ENCODE measurements at regions not wholly inside any gene's neighbourhood (a gene's known extent, or its start where the extent isn't known, plus 50 kb on each side); places are given as distances from the start of the nearest gene placed in this dataset.
A peak's percentile ranks its signal among the peaks of the same experiment; 100 is the strongest.

DNA sequence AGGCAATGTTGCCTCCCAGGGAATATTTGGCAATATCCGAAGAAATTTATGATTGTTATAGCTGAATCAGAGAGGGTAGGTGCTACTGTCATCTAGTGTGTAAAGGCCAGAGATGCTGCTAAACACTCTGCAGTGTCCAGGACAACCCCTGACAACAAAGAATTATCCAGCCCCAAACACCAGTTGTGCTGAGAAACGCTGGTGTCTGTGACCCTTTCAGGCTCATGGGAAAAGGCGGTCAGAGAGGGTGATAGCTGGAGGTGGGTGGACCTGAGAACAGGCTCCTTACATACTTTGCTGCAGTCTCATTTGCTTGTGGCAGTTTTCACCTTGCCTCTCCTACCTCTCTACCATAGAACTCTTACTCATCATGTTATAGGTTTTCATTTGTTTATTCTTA, 295.3 kb upstream of the DMRT1 start:
- Mint-ChIP-seq H3K4me1 (peaks cover 8 to 28% (median 27%) of the 10 kb centered on the region in 3 donors), H3K36me3 (peaks cover 23% of the 10 kb centered on the region), H3K9me3 (no peaks in the 10 kb centered on the region), H3K27ac (no peak overlapping the region), H3K27me3 (peaks cover 2 to 4% of the 10 kb centered on the region in 2 donors), H3K4me3 (no peak overlapping the region)
- H3K27me3 ChIP-seq (replicated peaks in 1 of 2; ENCODE audit: control insufficient read depth in 2 of 2, extremely low read depth in 1 of 2, insufficient read depth in 2 of 2, low read length in 1 of 2): peaks cover 0 to 7% of the 10 kb centered on the region in 2 experiments
- no peaks in the 10 kb centered on the region for H3K36me3 ChIP-seq (ENCODE audit: control insufficient read depth in 2 of 2, extremely low read depth in 1 of 2, insufficient read depth in 1 of 2, low read length in 1 of 2)
- ATAC-seq (replicated peaks in 1 of 4) (no peak), DNase-seq (no peak)
- H3K4me1 ChIP-seq (ENCODE audit: control insufficient read depth in 1 of 2, extremely low read depth in 1 of 2, insufficient read depth in 2 of 2, low read length in 2 of 2): no peaks in the 10 kb centered on the region
- no peak overlapping the region for H3K27ac ChIP-seq (ENCODE audit: low read length)
- ChIA-PET POLR2A (no interaction called here), CTCF (interaction anchor here in 1 of 2 donors (1.4 kb wide), 1 partner anchor 39 kb away, joined by 3 read pairs; no protein-coding TSS in a partner anchor)
- no peak overlapping the region for H3K4me3 ChIP-seq (ENCODE audit: control insufficient read depth in 1 of 2, extremely low read depth in 1 of 2, low read length in 1 of 2)
- H3K9me3 ChIP-seq: no peaks in the 10 kb centered on the region
- WGBS (ENCODE audit: insufficient coverage): no CpG with 5 or more reads among the region's 3 CpGs

DNA sequence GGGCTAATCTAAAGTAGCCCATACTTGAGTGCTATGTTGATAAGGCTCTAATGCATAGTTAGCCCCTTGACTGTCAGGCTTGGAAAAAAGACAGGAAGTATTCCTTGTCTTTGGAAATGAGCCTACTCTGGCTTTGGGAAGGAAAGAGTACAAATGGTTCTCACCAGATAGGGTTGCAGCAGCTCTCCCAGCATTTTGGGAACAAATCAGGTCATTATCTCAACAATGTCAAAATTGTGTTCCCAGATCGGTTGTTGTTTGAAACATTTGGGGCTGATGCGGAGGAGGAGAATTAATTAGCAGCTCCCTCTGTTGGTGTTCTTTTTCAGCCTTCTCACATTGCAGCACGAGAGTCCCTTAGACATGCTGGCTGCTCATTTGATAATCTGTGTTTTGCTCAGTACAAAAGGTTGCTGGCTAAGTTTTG, 294.7 kb upstream of the DMRT1 start:
- DNase-seq (peak in 1 of 35 experiments; percentile 19), ATAC-seq (replicated peaks in 1 of 4) (no peak)
- Histone ChIP-seq H3K4me3 (ENCODE audit: control insufficient read depth in 1 of 2, extremely low read depth in 1 of 2, low read length in 1 of 2) (no peak overlapping the region), H3K27ac (ENCODE audit: low read length) (no peak overlapping the region), H3K36me3 (ENCODE audit: control insufficient read depth in 2 of 2, extremely low read depth in 1 of 2, insufficient read depth in 1 of 2, low read length in 1 of 2) (no peaks in the 10 kb centered on the region), H3K27me3 (replicated peaks in 1 of 2; ENCODE audit: control insufficient read depth in 2 of 2, extremely low read depth in 1 of 2, insufficient read depth in 2 of 2, low read length in 1 of 2) (peaks cover 0 to 7% of the 10 kb centered on the region in 2 experiments), H3K4me1 (ENCODE audit: control insufficient read depth in 1 of 2, extremely low read depth in 1 of 2, insufficient read depth in 2 of 2, low read length in 2 of 2) (no peaks in the 10 kb centered on the region), H3K9me3 (no peaks in the 10 kb centered on the region)
- POLR2A ChIA-PET: no interaction called here
- CTCF ChIA-PET: interaction anchor here in 1 of 2 donors (1.4 kb wide), 1 partner anchor 40 kb away, joined by 3 read pairs; no protein-coding TSS in a partner anchor
- peak overlapping the region in 2 of 3 donors; percentile 9 for H3K4me3 Mint-ChIP-seq
- peaks cover 8 to 28% (median 27%) of the 10 kb centered on the region in 3 donors for H3K4me1 Mint-ChIP-seq
- H3K36me3 Mint-ChIP-seq: peaks cover 20% of the 10 kb centered on the region
- WGBS (ENCODE audit: insufficient coverage): 50% methylated on average over 2 of the region's 3 CpGs
- H3K27me3 Mint-ChIP-seq: peaks cover 2 to 4% of the 10 kb centered on the region in 2 donors
- peak overlapping the region in 1 of 2 donors; percentile 7 for H3K27ac Mint-ChIP-seq
- no peaks in the 10 kb centered on the region for H3K9me3 Mint-ChIP-seq

DNA sequence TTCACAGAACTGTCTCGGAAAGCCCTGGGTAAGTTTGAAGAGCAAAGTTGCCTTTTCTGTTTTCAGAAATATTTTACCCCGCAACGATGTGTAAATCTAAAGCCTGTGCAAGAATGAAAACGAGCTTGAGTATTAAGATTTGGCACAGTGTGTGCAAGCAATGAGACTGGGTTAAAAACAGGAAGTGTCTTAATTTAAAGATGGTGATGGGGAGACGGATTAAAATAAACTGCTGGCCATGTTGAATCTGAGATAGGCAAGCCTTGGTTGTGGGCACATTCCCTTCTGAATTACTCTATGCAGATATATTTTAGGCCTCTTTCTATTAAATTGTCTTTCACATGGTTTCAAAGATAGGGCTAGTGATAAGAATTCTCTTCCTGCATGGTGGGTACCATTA, 294.2 kb upstream of the DMRT1 start:
- peaks cover 20% of the 10 kb centered on the region for H3K36me3 Mint-ChIP-seq
- ATAC-seq (replicated peaks in 1 of 4) (no peak), DNase-seq (no peak)
- H3K4me1 Mint-ChIP-seq: peaks cover 8 to 28% (median 27%) of the 10 kb centered on the region in 3 donors
- ChIA-PET POLR2A (no interaction called here), CTCF (interaction anchor here in 1 of 2 donors (1.4 kb wide), 1 partner anchor 40 kb away, joined by 3 read pairs; no protein-coding TSS in a partner anchor)
- H3K4me3 ChIP-seq (ENCODE audit: control insufficient read depth in 1 of 2, extremely low read depth in 1 of 2, low read length in 1 of 2): no peak overlapping the region
- H3K4me3 Mint-ChIP-seq: peak overlapping the region in 1 of 3 donors; percentile 9
- H3K36me3 ChIP-seq (ENCODE audit: control insufficient read depth in 2 of 2, extremely low read depth in 1 of 2, insufficient read depth in 1 of 2, low read length in 1 of 2): no peaks in the 10 kb centered on the region
- peaks cover 4% of the 10 kb centered on the region in 2 donors for H3K27me3 Mint-ChIP-seq
- no peak overlapping the region for H3K27ac ChIP-seq (ENCODE audit: low read length)
- no peaks in the 10 kb centered on the region for H3K9me3 Mint-ChIP-seq
- no peaks in the 10 kb centered on the region for H3K4me1 ChIP-seq (ENCODE audit: control insufficient read depth in 1 of 2, extremely low read depth in 1 of 2, insufficient read depth in 2 of 2, low read length in 2 of 2)
- H3K27me3 ChIP-seq (replicated peaks in 1 of 2; ENCODE audit: control insufficient read depth in 2 of 2, extremely low read depth in 1 of 2, insufficient read depth in 2 of 2, low read length in 1 of 2): peaks cover 0 to 7% of the 10 kb centered on the region in 2 experiments
- peak overlapping the region in 1 of 2 donors; percentile 7 for H3K27ac Mint-ChIP-seq
- WGBS (ENCODE audit: insufficient coverage): 73% methylated on average over 4 of the region's 5 CpGs
- H3K9me3 ChIP-seq: no peaks in the 10 kb centered on the region

DNA sequence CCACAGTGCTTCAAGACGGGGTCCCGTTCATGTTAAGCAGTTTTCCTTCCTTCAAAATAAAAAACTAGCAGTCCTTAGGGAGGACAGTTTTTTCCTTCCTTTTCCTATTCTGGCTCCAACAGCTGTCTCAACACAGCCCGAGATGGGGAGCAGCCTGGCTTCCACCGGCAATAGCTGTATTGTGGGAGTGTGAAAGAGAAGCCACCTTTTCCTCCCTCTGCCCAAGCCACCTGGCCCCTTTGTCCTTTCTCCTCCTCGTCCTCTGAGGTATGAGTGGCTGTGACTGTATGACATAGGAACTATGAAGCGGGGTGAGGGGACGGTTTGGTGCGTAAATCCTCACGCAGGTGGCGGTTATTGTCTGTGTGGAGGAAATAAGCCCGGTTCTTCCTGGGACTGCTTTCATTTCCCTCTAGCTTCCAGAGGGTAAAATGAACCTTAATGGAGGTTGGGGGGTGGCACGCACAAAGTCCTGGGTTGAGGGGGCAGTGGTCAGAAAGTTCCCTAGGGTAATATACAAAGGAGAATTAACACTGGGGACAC, 292.0 kb upstream of the DMRT1 start:
- no peak overlapping the region for H3K27ac ChIP-seq (ENCODE audit: low read length)
- no peak overlapping the region for H3K4me3 Mint-ChIP-seq
- POLR2A ChIA-PET: interaction anchor here in 1 of 2 donors (0.6 kb wide), 1 partner anchor 455 kb away, joined by 3 read pairs; no protein-coding TSS in a partner anchor
- 80% methylated on average over 2 of the region's 12 CpGs for WGBS (ENCODE audit: insufficient coverage)
- H3K4me3 ChIP-seq (ENCODE audit: control insufficient read depth in 1 of 2, extremely low read depth in 1 of 2, low read length in 1 of 2): no peak overlapping the region
- CTCF ChIA-PET: no interaction called here
- H3K36me3 Mint-ChIP-seq: peaks cover 16% of the 10 kb centered on the region
- no peaks in the 10 kb centered on the region for H3K4me1 ChIP-seq (ENCODE audit: control insufficient read depth in 1 of 2, extremely low read depth in 1 of 2, insufficient read depth in 2 of 2, low read length in 2 of 2)
- H3K9me3 Mint-ChIP-seq: no peaks in the 10 kb centered on the region
- peaks cover 0 to 5% of the 10 kb centered on the region in 2 experiments for H3K27me3 ChIP-seq (replicated peaks in 1 of 2; ENCODE audit: control insufficient read depth in 2 of 2, extremely low read depth in 1 of 2, insufficient read depth in 2 of 2, low read length in 1 of 2)
- H3K27me3 Mint-ChIP-seq: peaks cover 4% of the 10 kb centered on the region in 2 donors
- H3K27ac Mint-ChIP-seq: no peak overlapping the region
- H3K9me3 ChIP-seq: no peaks in the 10 kb centered on the region
- ATAC-seq (replicated peaks in 1 of 4) (no peak), DNase-seq (no peak)
- no peaks in the 10 kb centered on the region for H3K36me3 ChIP-seq (ENCODE audit: control insufficient read depth in 2 of 2, extremely low read depth in 1 of 2, insufficient read depth in 1 of 2, low read length in 1 of 2)
- peaks cover 8 to 23% (median 21%) of the 10 kb centered on the region in 3 donors for H3K4me1 Mint-ChIP-seq

DNA sequence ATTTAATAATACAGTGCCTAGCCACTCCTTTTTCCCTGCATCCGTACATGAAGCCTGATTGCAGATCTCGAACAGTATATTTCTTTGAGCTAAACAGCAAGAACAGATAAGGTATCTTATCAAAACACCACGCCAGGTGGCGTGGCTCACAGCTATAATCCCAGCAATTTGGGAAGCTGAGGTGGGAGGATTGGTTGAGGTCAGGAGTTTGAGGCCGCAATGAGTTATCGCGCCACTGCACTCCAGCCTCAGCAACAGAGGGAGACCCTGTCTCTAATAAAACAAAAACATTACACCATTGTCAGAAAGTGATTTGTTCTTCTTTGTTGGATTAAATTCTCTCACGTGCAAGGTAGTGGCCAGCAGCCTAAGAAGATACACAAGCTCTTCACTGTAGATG, 291.2 kb upstream of the DMRT1 start:
- ChIA-PET POLR2A (interaction anchor here in 1 of 2 donors (0.6 kb wide), 1 partner anchor 454 kb away, joined by 3 read pairs; no protein-coding TSS in a partner anchor), CTCF (no interaction called here)
- Histone ChIP-seq H3K27ac (ENCODE audit: low read length) (no peak overlapping the region), H3K9me3 (no peaks in the 10 kb centered on the region), H3K4me1 (ENCODE audit: control insufficient read depth in 1 of 2, extremely low read depth in 1 of 2, insufficient read depth in 2 of 2, low read length in 2 of 2) (no peaks in the 10 kb centered on the region), H3K36me3 (ENCODE audit: control insufficient read depth in 2 of 2, extremely low read depth in 1 of 2, insufficient read depth in 1 of 2, low read length in 1 of 2) (no peaks in the 10 kb centered on the region), H3K27me3 (replicated peaks in 1 of 2; ENCODE audit: control insufficient read depth in 2 of 2, extremely low read depth in 1 of 2, insufficient read depth in 2 of 2, low read length in 1 of 2) (peaks cover 0 to 5% of the 10 kb centered on the region in 2 experiments), H3K4me3 (ENCODE audit: control insufficient read depth in 1 of 2, extremely low read depth in 1 of 2, low read length in 1 of 2) (no peak overlapping the region)
- WGBS (ENCODE audit: insufficient coverage): no CpG with 5 or more reads among the region's 8 CpGs
- Mint-ChIP-seq H3K4me3 (no peak overlapping the region), H3K36me3 (peaks cover 16% of the 10 kb centered on the region), H3K27me3 (peaks cover 1 to 4% of the 10 kb centered on the region in 2 donors), H3K27ac (no peak overlapping the region), H3K4me1 (peaks cover 8 to 17% (median 13%) of the 10 kb centered on the region in 3 donors), H3K9me3 (no peaks in the 10 kb centered on the region)
- ATAC-seq (replicated peaks in 1 of 4) (no peak), DNase-seq (no peak)

DNA sequence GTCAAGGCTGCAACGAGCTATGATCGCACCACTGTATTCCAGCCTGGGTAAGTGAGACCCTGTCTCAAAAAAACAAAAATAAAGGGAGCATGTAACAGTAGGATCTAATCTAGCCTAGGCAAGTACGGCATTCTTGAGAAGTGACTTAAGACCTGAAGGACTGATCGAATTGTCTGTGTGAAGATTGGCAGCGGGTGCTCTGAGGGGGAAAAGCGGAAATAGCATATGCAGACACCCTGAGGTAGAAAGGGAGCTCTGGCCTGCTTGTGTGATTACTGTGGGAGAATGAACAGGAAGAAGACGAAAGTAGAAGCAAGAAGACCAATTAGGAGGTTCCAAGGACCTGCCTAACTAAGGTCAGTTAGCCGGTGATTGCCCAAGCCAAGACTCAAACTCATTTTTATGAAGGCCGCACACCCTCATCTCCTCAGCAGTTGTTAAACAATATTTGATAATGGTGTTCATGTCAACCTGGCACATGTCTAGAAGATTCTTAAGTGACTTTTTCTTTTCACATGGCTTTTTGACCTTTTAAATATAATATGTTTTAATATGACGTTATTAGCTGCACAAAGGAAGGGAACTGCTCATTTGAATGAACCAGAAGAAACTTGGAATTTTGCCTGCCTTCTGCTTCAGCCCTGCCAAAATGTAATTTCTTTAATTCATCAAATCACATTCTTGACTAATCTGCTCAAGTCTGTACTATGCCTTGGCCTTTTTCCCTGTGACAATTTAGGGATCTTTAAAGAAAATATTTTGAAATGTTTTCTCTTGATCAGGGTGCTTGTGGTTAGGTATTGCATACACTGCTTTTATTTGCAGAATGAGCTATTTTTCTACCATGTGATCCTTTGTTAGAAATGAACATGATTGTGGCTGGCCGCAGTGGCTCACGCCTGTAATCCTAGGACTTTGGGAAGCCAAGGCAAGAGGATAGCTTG, 289.2 kb upstream of the DMRT1 start:
- no peak overlapping the region for H3K4me3 Mint-ChIP-seq
- DNase-seq: no peak
- peaks cover 16% of the 10 kb centered on the region for H3K36me3 Mint-ChIP-seq
- Histone ChIP-seq H3K4me1 (ENCODE audit: control insufficient read depth in 1 of 2, extremely low read depth in 1 of 2, insufficient read depth in 2 of 2, low read length in 2 of 2) (no peaks in the 10 kb centered on the region), H3K36me3 (ENCODE audit: control insufficient read depth in 2 of 2, extremely low read depth in 1 of 2, insufficient read depth in 1 of 2, low read length in 1 of 2) (no peaks in the 10 kb centered on the region), H3K27ac (ENCODE audit: low read length) (no peak overlapping the region), H3K4me3 (ENCODE audit: control insufficient read depth in 1 of 2, extremely low read depth in 1 of 2, low read length in 1 of 2) (no peak overlapping the region), H3K9me3 (no peaks in the 10 kb centered on the region), H3K27me3 (replicated peaks in 1 of 2; ENCODE audit: control insufficient read depth in 2 of 2, extremely low read depth in 1 of 2, insufficient read depth in 2 of 2, low read length in 1 of 2) (peaks cover 0 to 5% of the 10 kb centered on the region in 2 experiments)
- ChIA-PET CTCF (no interaction called here), POLR2A (no interaction called here)
- no peaks in the 10 kb centered on the region for H3K9me3 Mint-ChIP-seq
- no peak for ATAC-seq (replicated peaks in 1 of 4)
- peaks cover 3 to 6% (median 5%) of the 10 kb centered on the region in 3 donors for H3K4me1 Mint-ChIP-seq
- H3K27me3 Mint-ChIP-seq: peaks cover 0 to 4% of the 10 kb centered on the region in 2 donors
- WGBS (ENCODE audit: insufficient coverage): 84% methylated on average over 8 of the region's 12 CpGs
- H3K27ac Mint-ChIP-seq: no peak overlapping the region
